ENCODE measurements at regions not wholly inside any gene's neighbourhood (a gene's known extent, or its start where the extent isn't known, plus 50 kb on each side); places are given as distances from the start of the nearest gene placed in this dataset.

- intact Hi-C loops (cut with micrococcal nuclease; ENCODE audit: unreplicated experiment) (no loop called here), in situ Hi-C loops (cut with MboI) (no loop called here)
- RAD21 ChIA-PET (ENCODE audit: unreplicated experiment): no interaction called here
- Histone ChIP-seq H2AFZ (ENCODE audit: control insufficient read depth, low read depth, low read length) (no peak overlapping the region), H3K27ac (ENCODE audit: control insufficient read depth, insufficient read depth) (no peak overlapping the region), H3K4me1 (ENCODE audit: control insufficient read depth, insufficient read depth, low read length) (no peaks in the 10 kb centered on the region), H4K20me1 (ENCODE audit: control insufficient read depth, insufficient read depth) (no peaks in the 10 kb centered on the region), H3K4me2 (ENCODE audit: control insufficient read depth, insufficient read depth) (no peak overlapping the region), H3K4me3 (no peak overlapping the region), H3K36me3 (ENCODE audit: control insufficient read depth in 2 of 2, insufficient read depth in 2 of 2, low read length in 1 of 2) (no peaks in the 10 kb centered on the region), H3K27me3 (replicated peaks in 1 of 2; ENCODE audit: control insufficient read depth in 2 of 2, insufficient read depth in 2 of 2, low read length in 1 of 2) (no peaks in the 10 kb centered on the region), H3K79me2 (ENCODE audit: control insufficient read depth, insufficient read depth, low read length) (no peaks in the 10 kb centered on the region), H3K9ac (ENCODE audit: control insufficient read depth, insufficient read depth, low read length) (no peak overlapping the region), H3K9me3 (replicated peaks; ENCODE audit: control insufficient read depth, insufficient read depth, low read length) (no peaks in the 10 kb centered on the region)
- POLR2A ChIA-PET: no interaction called here
- SMC1A ChIA-PET (ENCODE audit: uncharacterized antibody, unreplicated experiment): no interaction called here
- DNase-seq (ENCODE audit: low read depth, low spot score) (no peak), FAIRE-seq (no peak), ATAC-seq (no peak)
- BruUV-seq (replicated peaks): no TSS peak
- CTCF ChIA-PET: no interaction called here
- 0% methylated on average over 1 of the region's 1 CpG for WGBS (ENCODE audit: insufficient coverage, insufficient replicate concordance, low lambda C conversion rate, missing lambda C conversion rate)
- TF ChIP-seq REST (IDR thresholded peaks at IDR 0.05; ENCODE audit: low read depth, low read length): no peak
- TF ChIP-seq ZNF592 (IDR thresholded peaks at IDR 0.05): no peak
- no peak for TF ChIP-seq USF2 (IDR thresholded peaks at IDR 0.05; ENCODE audit: borderline replicate concordance, low read depth, low read length)
- no peak for TF ChIP-seq MYC (IDR thresholded peaks at IDR 0.05; ENCODE audit: insufficient read depth, insufficient read length, insufficient replicate concordance, low read length, severe bottlenecking)
- no peak for TF ChIP-seq SIN3A (IDR thresholded peaks at IDR 0.05; ENCODE audit: low read depth, low read length)
- TF ChIP-seq JUNB (IDR thresholded peaks at IDR 0.05): no peak
- TF ChIP-seq ZZZ3 (IDR thresholded peaks at IDR 0.05; ENCODE audit: control insufficient read depth, insufficient read length, low read depth): no peak
- no peak for TF ChIP-seq MLLT1 (IDR thresholded peaks at IDR 0.05)
- TF ChIP-seq IRF3 (IDR thresholded peaks at IDR 0.05): no peak
- TF ChIP-seq ZSCAN29 (IDR thresholded peaks at IDR 0.05): no peak
- no peak for TF ChIP-seq MTA2 (IDR thresholded peaks at IDR 0.05; ENCODE audit: low read depth)
- no peak for TF ChIP-seq POU2F2 (IDR thresholded peaks at IDR 0.05; ENCODE audit: borderline replicate concordance, low read depth, low read length)
- TF ChIP-seq GATAD2B (conservative IDR thresholded peaks at IDR 0.05; ENCODE audit: low read depth): no peak
- TF ChIP-seq NFYA (IDR thresholded peaks at IDR 0.05; ENCODE audit: borderline replicate concordance, low read depth, low read length): no peak
- TF ChIP-seq STAT1 (conservative IDR thresholded peaks at IDR 0.05): no peak
Observed at GRCh38 chr18:37691162-37691561, 125.6 kb upstream of the CELF4 start.

All from GM12878 (cell line).